NCI-H146 (cell line): ENCODE measurements at regions not wholly inside any gene's neighbourhood (a gene's known extent, or its start where the extent isn't known, plus 50 kb on each side); places are given as distances from the start of the nearest gene placed in this dataset.
A peak's percentile ranks its signal among the peaks of the same experiment; 100 is the strongest.
"Not testable (repeated sequence)": the region's sequence is repeated elsewhere in the genome, so short reads cannot be mapped to it uniquely, and the experiment has no call there.

Experiments used
- DNase-seq: peaks from one replicate; lab custom pipeline; 2025; lab: John Stamatoyannopoulos, UW

DNA sequence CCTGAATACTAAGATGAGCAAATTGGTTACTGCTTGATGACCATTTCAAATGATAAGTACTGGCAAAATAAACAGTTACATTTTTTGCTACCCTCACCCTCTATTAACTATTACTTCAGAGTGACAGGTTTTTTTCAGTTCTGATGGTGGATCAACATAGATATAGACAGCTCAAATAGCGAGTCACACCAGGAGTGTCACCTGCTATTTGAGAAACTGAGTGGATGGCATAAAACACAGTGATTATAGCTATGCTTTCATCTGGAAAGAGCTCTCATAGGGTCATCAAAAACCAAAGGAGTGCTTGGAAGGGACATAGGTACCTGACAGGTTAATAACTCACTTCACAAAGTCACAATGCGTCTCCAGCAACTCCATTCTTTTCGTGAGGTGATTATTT is 244.5 kb upstream of the C9orf72 start:
- DNase-seq, result peak; percentile 4

DNA sequence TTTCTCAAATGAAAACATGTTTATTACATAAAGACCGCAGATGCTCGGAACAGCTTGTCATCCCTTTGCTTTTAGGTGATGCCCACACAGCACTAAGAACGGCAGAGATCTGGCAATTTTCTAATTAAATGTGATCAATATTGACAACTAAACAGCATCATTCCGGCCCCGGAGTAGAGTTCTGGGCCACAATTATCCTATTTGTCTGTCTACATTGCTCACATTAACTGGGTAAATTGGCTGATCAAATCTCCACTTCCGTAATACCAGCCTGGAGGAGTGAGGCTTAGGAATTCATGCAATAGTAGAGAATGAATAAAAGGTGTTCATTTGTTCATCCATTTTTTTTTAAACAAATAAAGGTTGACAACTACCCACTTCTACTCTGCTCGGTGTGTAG is 245.1 kb upstream of the C9orf72 start:
- DNase-seq, result peak; percentile 2

DNA sequence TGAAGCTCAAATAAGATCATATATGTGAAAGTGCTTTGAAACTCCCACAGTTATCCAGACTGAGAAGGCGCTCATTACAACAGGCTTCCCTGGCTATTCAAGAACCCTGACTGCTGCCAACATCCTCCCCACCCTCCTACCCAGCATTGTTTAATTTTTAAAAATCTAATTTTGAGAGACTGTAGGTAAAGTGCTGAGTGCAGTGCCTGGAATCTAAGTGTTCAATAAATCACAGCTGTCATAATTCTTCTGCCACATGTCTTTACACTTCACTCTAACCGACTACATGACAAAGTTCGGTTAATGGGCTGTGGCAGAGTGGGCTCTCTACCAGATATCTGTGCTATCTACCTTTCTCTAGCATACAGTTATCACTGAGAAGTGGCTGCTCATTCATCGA is 255.6 kb upstream of the C9orf72 start:
- DNase-seq, result no peak

DNA sequence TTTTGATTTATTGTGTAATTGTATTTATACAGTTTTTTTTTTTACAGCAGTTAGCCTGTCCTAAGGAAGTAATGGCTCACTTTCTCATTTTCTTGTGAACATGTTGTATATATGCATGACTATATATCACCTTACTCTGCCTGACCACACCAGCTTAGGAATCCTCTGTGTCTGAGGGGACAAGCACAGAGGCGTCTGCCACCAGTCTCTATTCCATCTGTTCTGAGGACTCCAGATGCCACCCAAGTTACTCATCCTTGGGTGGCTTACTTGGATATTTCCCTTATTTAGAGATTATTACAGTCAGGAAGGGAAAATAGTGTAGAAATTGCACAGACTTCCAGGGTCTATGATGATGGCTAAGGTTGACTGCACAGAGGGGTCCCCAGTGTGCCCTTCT is 256.3 kb upstream of the C9orf72 start:
- no peak for DNase-seq

DNA sequence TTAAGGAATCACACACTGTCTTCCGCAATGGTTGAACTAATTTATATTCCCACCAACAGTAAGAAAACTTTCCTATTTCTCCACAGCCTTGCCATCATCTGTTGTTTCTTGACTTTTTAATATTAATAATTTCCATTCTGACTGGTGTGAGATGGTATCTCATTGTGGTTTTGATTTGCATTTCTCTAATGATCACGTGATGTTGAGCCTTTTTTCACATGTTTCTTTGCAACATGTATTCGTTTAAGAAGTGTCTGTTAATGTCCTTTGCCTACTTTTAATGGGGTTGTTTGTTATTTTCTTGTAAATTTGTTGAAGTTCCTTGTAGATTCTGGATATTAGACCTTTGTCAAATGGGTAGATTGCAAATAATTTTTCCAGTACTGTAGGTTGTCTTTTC is 258.8 kb upstream of the C9orf72 start:
- not testable (repeated sequence) for DNase-seq

DNA sequence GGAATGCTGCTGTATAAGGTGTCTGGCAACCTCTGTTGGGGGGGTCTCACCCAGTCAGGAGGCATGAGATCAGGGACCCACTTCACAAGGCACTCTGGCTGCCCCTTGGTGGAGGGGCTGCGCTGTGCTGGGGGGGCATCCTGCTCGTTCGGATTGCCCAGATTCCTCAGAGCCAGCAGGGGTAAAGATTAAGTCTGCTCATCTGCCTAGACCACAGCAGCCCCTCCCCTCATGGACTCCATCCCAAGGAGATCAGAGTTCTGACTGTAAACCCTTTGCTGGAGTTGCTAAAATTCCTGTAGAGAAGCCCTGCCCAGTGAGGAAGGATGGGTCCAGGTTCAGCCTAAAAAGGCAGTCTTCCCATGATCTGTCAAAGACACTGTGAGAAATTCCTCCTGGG is 262.0 kb upstream of the C9orf72 start:
- no peak for DNase-seq

DNA sequence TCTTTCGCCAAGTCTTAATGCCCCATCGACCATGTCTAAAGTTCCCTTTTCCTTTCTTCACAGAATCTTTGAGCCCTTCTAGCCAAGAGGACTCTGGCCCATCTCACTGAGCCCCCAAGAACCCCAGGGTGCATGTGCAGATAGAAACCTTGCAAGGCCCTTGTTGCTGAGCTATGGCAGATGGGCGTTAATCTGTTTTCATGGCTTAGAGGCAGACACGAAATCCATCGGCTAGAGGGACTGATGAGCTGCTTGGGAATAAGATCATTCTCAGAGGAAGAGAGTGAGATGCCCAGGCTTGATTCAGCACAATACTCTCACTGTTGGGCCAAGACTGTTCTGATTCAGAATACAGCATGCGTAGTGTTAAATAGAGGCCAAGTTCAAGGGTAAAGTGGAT is 262.5 kb upstream of the C9orf72 start:
- DNase-seq, result no peak

DNA sequence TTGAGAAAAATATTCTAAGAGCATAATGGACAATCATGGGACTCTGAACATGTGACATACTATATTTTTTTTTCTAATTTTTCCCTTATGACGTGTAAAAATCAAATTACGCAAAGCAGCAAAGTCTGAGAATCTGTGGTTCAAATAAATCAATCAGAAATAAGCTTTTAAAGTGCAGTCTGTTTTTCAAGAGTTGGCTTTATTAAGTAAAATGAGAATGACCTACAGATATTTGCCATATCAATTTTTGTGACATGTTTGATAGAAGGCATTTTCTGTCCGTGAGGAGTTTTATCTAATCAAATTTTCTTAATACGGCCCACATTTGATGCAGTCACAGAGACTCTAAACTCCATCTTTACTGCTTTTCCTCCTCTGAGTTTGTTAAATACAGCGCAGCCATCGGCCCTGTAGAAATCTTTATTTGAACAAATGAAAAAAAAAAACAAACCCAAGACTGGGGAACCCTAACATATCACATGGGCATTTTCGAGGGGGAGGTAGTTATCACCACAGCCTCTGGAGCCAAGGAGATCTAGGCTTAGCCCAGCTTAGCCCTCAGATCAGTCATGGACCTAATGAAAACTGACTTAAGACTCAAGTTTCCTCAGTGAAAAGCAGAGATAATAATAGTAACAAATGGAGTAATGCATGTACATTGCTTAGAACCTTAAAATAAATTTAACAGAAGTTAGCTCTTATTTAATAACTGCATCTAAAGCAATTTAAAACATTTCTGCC is 263.6 kb upstream of the C9orf72 start:
- no peak for DNase-seq

DNA sequence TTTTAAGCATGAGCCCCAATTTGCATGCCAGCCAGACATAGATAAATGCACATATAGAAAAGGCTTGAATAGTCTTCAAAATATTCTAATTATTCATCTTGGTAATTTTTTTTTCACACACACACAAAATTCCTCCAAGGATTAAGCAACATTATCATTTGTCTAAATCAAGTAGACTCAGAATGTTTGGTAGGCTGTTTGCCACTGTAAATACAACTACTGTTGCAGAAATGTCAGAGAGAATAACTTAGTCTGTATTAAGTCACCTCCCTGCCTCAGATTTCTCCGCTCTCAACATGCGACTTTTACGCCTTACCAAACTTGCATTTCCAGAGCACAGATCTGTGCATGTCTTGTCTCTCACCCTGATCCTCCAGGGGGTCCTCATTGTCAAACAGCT is 265.6 kb upstream of the C9orf72 start:
- no peak for DNase-seq

DNA sequence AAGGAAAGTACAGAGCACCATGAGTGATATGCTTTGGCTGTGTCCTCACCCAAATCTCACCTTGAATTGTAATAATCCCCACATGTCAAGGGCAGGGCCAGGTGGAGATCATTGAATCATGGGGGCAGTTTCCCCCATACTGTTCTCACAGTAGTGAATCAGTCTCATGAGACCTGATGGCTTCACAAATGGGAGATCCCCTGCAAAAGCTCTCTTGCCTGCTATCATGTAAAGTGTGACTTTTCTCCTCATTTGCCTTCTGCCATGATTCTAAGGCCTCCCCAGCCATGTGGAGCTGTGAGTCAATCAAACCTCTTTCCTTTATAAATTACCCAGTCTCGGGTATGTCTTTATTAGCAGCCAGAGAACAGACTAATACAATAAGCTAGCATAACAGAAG is 266.5 kb upstream of the C9orf72 start:
- not testable (repeated sequence) for DNase-seq

DNA sequence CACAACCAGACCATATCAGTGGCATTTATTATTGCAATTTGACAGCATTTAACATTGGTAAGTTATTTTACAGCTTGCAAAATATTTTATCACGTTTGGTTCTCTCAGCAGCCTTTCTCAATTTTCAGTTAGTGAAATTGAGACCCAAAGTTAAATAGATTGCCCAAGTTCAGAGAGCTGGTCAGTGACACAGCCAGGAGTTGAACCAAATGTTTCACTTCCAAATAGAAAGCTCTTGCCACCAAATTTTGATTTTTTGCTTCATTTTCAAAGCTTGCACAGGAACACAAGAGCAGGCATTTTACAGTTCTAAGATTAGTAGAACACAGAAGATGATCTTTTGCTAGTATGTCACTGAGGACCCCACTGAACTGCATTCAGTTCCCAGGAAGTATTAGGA is 271.5 kb upstream of the C9orf72 start:
- DNase-seq, result no peak

DNA sequence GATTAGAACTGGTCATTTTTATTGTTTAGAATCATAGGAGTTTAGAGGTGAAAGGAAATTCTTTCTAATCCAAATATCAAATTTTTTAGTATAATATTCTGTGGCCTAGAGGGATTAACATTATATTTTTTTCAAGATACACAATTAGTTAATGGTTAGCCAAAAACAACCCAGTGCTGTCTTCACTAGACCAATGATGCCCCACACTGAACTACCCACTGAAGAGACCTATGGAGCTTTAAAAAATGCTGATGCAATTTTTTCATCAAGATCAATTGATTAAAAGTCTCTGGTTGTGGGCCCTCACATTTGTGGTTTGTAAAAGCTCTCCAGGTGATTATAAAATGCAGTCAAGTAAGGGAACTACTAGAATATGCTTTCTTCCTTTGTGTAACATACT is 274.1 kb upstream of the C9orf72 start:
- DNase-seq, result no peak

DNA sequence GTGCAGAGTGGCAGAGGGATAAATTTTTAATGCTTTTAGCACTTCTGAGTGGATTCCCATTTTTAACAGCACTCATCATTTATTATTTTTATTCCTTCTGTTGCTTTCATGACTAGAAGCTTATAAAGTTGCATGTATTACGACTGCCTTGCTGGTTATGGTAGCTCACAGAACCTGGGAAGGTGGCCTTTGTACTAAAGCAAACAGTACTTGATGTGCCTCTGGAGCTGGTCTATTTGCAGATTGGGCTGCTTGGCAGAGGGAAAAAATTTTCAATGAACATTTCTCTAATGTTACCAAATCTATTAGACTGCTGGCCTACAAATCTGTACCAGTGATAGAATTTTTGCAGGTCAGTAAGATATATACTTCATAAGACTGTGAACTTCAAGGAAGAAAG is 274.5 kb upstream of the C9orf72 start:
- DNase-seq, result no peak

DNA sequence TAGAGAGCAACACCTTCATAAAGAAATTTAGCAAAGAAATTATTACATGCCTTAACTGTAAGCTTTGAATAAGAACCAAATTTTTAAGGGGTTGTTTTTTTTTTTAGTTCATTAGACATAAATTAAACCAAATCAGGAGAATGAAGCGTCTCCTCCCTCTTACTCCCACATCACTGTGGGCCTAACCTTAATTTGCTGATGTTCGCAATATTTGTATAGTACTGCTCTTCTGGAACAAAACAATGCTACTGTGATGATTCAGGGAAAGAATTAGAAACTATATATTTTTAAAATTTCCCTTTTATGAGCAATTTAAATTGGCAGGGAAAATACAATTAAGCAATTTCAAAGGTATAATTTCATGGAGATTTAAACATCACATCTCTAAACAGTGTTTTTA is 275.0 kb upstream of the C9orf72 start:
- DNase-seq, result no peak

DNA sequence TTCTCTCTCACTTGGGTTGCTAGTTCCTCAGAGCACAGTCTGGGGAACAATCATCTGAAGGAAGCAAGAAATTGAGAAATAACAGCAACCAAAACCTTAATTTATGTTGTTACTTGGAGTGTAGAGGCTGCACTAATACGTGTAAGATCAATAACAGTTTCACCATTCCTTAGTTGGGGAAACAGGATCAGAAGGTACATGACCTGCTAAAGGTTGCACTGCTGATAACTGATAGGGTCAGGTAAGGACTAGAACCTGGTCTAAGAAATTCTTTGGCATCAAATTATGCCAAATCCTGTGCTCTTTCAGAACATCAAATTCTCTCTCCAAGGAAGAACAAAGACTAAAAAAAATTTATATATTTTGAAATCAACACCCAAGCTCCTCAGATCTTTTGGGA is 278.6 kb upstream of the C9orf72 start:
- DNase-seq, result no peak

DNA sequence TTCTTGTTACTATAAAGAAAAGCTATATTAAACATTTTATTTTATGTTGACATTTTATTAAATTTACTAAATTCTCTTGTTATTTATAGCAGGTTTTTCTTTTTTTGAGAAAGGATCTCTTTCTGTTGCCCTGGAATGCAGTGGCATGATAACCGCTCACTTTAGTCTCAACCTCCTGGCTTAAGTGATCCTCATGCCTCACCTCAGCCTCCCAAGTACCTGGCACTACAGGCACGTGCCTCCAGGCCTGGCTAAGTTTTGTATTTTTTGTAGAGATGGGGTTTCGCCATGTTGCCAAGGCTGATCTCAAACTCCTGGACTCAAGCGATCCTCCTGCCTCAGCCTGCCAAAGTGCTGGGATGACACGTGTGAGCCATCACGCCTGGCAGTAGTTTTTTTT is 280.2 kb upstream of the C9orf72 start:
- no peak for DNase-seq

DNA sequence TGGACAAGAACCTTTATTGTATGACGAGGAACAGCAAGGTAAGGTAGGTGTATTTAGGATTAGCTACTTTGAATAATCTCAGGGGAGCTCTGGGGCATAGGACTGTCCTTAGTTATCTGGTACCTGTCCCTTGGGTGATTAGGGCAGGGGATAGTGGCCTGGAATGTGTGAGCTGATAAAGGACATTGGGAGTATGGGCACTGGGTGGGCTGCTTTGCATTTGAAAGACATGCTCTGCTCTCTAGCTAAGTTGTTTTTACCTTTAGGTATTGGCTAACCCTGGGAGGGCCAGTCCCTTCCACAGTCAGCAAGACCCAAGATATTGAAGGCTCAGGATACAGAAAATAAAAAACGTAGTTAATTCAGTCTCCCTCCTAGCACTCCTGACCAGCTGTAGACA is 282.8 kb upstream of the C9orf72 start:
- DNase-seq, result no peak

DNA sequence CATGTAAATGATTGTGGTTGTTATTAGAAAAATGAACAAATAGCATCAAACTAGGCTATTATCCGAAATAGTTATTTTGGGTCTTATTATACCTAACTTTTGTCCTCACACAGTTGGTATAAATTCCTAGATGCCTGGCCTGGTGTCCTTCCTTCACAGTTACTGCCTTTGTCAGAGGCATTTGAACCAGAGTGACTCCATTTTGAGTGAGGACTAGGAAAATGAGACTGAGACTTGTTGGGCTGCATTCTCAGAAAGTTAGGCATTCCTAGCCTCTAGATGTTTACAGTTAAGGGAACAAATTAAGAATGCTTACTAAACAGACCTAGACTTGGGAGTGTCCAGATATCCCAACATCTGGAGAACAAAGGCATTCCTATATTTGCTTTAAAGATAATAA is 283.5 kb upstream of the C9orf72 start:
- no peak for DNase-seq

DNA sequence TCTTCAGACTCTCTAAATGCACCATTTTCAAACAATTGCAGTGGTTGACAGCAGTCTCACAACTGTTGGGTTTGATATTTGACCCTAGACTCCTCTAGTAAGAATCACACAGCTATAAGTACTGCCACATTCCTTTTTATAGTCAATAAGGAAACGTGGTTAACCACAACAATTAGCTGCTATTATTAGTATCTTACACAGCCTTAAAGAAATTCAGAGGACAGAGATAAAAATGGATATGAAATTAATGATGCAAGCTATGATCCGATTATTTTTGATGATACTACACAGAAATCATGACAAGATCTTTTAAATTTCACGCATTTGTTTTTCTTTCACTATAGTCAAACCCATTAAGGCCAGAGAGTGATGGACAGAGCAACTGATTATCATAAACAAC is 288.6 kb upstream of the C9orf72 start:
- no peak for DNase-seq

DNA sequence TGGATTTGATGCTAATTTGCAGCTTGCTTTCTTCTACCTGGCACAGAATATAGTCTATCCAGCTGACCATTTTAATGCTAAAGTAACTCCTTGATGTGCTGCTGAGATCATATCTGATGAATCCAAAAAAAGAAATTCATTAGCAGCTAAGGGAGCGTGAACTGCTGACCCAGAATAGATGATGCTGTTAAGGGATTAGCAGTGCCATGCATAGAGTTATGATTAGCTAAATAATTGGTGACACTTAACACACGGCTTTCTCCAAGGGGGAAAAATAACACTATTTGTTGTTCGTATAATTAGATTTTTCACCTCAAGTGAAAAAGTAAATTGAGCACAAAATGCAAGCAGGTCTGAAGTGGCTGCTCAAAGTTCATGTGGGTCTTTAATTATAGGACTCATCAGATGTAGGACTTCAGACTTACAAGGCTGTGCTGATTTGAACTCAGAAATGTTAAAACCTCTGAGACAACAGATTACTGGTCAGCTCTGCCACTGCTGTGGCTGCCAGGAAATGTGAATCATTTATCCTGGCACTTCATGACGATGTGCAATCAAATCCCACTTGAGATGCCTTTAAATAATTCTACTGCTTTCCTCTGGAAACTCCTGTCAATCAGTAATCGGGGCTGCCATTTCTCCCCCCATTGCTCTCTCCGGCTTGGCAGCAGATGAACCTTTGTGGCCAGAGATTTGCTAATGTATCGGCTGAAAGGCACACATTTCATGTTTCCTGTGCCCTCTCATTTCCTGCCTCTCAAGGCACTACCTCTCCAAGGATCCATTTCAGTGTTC is 291.6 kb upstream of the C9orf72 start:
- DNase-seq, result no peak

DNA sequence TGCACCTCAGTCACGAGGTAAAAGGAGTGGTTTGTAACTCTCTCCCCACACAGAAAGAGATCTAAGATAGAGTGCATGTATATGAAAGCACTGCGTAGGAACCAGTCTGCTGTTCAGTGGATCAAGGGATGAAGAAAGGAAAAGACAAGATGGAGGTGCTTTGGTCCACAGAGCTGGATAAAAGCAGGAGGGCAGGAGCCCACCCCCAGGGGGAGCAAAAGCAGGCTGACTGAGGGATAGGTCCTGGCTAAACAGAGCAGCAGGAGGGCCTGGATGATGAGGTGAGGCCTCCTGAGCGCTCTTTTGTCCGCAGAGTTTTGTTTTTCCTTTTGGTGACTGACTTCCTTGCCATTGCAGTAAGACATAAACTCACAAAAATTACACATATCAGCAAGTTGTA is 293.5 kb upstream of the C9orf72 start:
- peak; percentile 6 for DNase-seq

DNA sequence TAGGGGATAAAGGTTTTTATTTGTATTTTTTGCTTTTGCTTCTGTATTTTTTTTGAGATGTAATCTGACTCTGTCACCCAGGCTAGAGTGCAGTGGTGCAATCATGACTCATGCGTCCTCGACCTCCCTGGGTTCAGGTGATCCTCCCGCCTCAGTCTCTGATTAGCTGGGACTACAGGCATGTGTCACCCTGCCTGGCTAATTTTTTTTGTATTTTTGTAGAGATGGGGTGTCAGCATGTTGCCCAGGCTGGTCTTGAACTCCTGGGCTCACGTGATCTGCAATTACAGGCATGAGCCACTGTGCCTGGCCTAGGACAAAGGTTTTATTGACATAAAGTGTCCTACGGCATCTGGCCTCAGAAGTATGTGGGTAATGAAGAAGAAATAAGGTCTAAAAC is 297.1 kb upstream of the C9orf72 start:
- DNase-seq, result no peak

DNA sequence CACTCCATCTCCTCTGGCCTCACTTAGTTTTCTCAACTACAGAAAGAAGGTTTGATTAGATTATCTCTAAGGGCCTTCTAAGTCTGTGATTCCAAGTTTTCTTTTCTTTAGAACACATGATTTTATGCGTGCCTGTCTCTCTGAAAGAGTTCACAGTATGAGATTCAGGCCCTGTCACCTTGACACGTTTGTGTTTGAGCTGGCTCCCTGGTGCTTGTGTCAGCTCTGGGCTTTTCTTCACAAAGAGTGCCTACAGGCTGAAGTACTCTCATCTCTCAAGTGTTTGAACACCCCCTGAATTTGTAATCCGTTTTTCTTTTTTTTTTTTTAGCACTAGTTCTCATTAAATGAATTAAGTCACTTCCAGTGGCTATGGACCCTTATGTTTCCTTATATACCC is 306.9 kb upstream of the C9orf72 start:
- DNase-seq, result no peak

DNA sequence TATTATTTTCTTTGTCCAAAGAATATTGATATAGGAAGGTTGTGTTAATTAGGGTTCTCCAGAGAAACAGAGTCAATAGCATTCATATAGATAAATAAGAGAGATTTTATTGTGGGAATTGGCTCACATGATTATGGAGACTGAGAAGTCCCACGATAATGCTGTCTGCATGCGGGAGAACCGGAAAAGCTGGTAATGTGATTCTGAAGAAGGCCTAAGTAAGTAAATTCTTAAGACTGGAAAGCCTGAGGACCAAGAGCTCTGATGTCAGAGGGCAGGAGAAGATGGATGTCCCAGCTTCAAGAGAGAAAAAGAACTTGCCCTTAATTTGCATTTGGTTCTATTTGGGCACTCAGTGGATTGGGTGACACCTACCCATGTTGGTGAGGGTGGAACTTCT is 307.4 kb upstream of the C9orf72 start:
- DNase-seq, result no peak
